Panc1 (cell line): ENCODE measurements at regions not wholly inside any gene's neighbourhood (a gene's known extent, or its start where the extent isn't known, plus 50 kb on each side); places are given as distances from the start of the nearest gene placed in this dataset.
A peak's percentile ranks its signal among the peaks of the same experiment; 100 is the strongest.

Source experiments
- ATAC-seq: fragments of 200-7000 bp; cut with Tn5 transposase; 2 replicates; pipeline ENCODE4 v1.9.1; 2020; ENCODE audit warnings: mild to moderate bottlenecking, moderate library complexity
- BruUV-seq: library from RNA; stranded (reverse); fragments of 400-500 nt; replicated peaks from 2 replicates; lab custom pipeline; 2021; lab: Mats Ljungman, UMichigan
- CTCF ChIA-PET: fragments of 300-600 bp; sonication (Branson Sonifier 250); formaldehyde crosslinking; loops from one replicate; lab custom pipeline; 2022; ENCODE audit warnings: antibody characterized with exemption; lab: Charles Lee
- POLR2A ChIA-PET: fragments of 300-600 bp; sonication (Branson Sonifier 250); formaldehyde crosslinking; loops from one replicate; lab custom pipeline; 2022; ENCODE audit warnings: antibody characterized with exemption; lab: Charles Lee
- DNase-seq: peaks from one replicate; pipeline ENCODE4 v3.0.0-alpha.2; 2010; ENCODE audit warnings: low read depth, low spot score
- H3K27ac ChIP-seq: 2 replicates; pipeline ENCODE4 v1.5.1; 2011; ENCODE audit warnings: mild to moderate bottlenecking, low read length, inconsistent platforms
- H3K27me3 ChIP-seq: fragments of 200-500 bp; sonication (Bioruptor generic); 2 replicates; pipeline ENCODE4 v1.6.0; 2014; ENCODE audit warnings: low read length, inconsistent platforms; ENCODE audit not compliant: control insufficient read depth, insufficient read depth
- H3K36me3 ChIP-seq: fragments of 200-500 bp; sonication (Bioruptor generic); 2 replicates; pipeline ENCODE4 v1.5.1; 2014; ENCODE audit warnings: inconsistent platforms, mild to moderate bottlenecking, low read length, moderate library complexity; ENCODE audit not compliant: control insufficient read depth, insufficient read depth
- H3K4me1 ChIP-seq: 2 replicates; pipeline ENCODE4 v1.5.1; 2011; ENCODE audit warnings: inconsistent platforms, mild to moderate bottlenecking, low read length, moderate library complexity; ENCODE audit not compliant: control insufficient read depth, insufficient read depth
- H3K4me3 ChIP-seq, 2 experiments: 2 replicates each; pipeline ENCODE4 v1.5.1; 2011 to 2012; ENCODE audit warnings: low read depth in 2 of 2, low read length in 2 of 2, mild to moderate bottlenecking in 2 of 2, inconsistent platforms in 1 of 2, moderate library complexity in 1 of 2
- H3K9me3 ChIP-seq: fragments of 200-500 bp; sonication (Bioruptor generic); 2 replicates; pipeline ENCODE4 v1.5.1; 2014; ENCODE audit warnings: low read depth, mild to moderate bottlenecking, inconsistent platforms, low read length, moderate library complexity; ENCODE audit not compliant: control insufficient read depth, insufficient read depth
- CTCF ChIP-seq: fragments of 450-650 bp; IDR thresholded peaks from 2 replicates; pipeline ENCODE4 v1.5.1; 2017; ENCODE audit warnings: mild to moderate bottlenecking
- POLR2AphosphoS5 ChIP-seq: IDR thresholded peaks from 2 replicates; pipeline ENCODE4 v1.6.1; 2012; ENCODE audit warnings: mild to moderate bottlenecking, low read depth, low read length, moderate library complexity
- REST ChIP-seq, 2 experiments: IDR thresholded peaks; 2 replicates each; pipeline ENCODE4 v1.6.1; 2011 to 2012; ENCODE audit warnings: low read depth in 2 of 2, control low read depth in 1 of 2, low read length in 1 of 2, mild to moderate bottlenecking in 1 of 2, moderate library complexity in 1 of 2; ENCODE audit not compliant: insufficient read depth in 1 of 2
- SIN3A ChIP-seq: IDR thresholded peaks from 2 replicates; pipeline ENCODE4 v1.6.1; 2012; ENCODE audit warnings: low read depth, mild to moderate bottlenecking, low read length, moderate library complexity, borderline replicate concordance; ENCODE audit not compliant: insufficient read depth
- TCF7L2 ChIP-seq: IDR thresholded peaks from 2 replicates; pipeline ENCODE4 v1.6.1; 2011; ENCODE audit warnings: mild to moderate bottlenecking, low read depth, low read length, inconsistent platforms
- in situ Hi-C: cut with HindIII; loops from 2 replicates; pipeline ENCODE4 v1.10.0; 2016; ENCODE audit warnings: low sequenced_read_pairs, low pct_unique_long_range_greater_than_20kb
- intact Hi-C: fragments of 100-400 bp; cut with micrococcal nuclease; formaldehyde crosslinking; loops from one replicate; pipeline ENCODE4 v1.10.0; 2022; ENCODE audit not compliant: unreplicated experiment

GRCh38 chr13:63050287-63050686, 1634.6 kb upstream of the PCDH20 start:
- Histone ChIP-seq H3K27ac (no peak overlapping the region), H3K9me3 (no peaks in the 10 kb centered on the region), H3K4me1 (no peaks in the 10 kb centered on the region), H3K27me3 (no peaks in the 10 kb centered on the region), H3K4me3 (no peak overlapping the region), H3K36me3 (no peaks in the 10 kb centered on the region; the same call in 1 of the 2 replicates)
- ChIA-PET POLR2A (no interaction called here), CTCF (no interaction called here)
- no peak for DNase-seq
- in situ Hi-C loops (no loop called here), intact Hi-C loops (no loop called here)
- ATAC-seq: no peak
- no peak for TF ChIP-seq REST (IDR thresholded peaks at IDR 0.05; ENCODE audit: insufficient read depth in 1 of 2, low read depth in 2 of 2, low read length in 1 of 2)
- TF ChIP-seq TCF7L2: no peak
- TF ChIP-seq CTCF: no peak
- no peak for TF ChIP-seq POLR2AphosphoS5
- TF ChIP-seq SIN3A: no peak
- no TSS peak for BruUV-seq

- H3K36me3 ChIP-seq: no peaks in the 10 kb centered on the region; the same call in 1 of the 2 replicates
- DNase-seq (no peak), ATAC-seq (no peak)
- no TSS peak for BruUV-seq
- no peaks in the 10 kb centered on the region for H3K27me3 ChIP-seq
- ChIA-PET POLR2A (no interaction called here), CTCF (no interaction called here)
- H3K4me1 ChIP-seq: no peaks in the 10 kb centered on the region
- peak; percentile 12; the same call in 1 of the 2 replicates for TF ChIP-seq CTCF
- TF ChIP-seq TCF7L2: no peak
- no peak overlapping the region for H3K4me3 ChIP-seq
- in situ Hi-C loops (no loop called here), intact Hi-C loops (no loop called here)
- no peaks in the 10 kb centered on the region for H3K9me3 ChIP-seq
- no peak overlapping the region for H3K27ac ChIP-seq
Measured at GRCh38 chr13:63048653-63049052, 1633.0 kb upstream of the PCDH20 start.
